Skeletal muscle tissue (tissue), 3 donors: ENCODE measurements at regions not wholly inside any gene's neighbourhood (a gene's known extent, or its start where the extent isn't known, plus 50 kb on each side); places are given as distances from the start of the nearest gene placed in this dataset.

ENCODE experiments used
- H3K27ac ChIP-seq: one replicate; pipeline ENCODE4 v1.7.0; 2013; ENCODE audit warnings: mild to moderate bottlenecking, low read depth, low read length, inconsistent platforms
- H3K27me3 ChIP-seq, 3 donors: one replicate each; pipeline ENCODE4 v1.7.0; 2013; ENCODE audit warnings: low read length in 3 of 3; ENCODE audit not compliant: control insufficient read depth in 3 of 3, insufficient read depth in 3 of 3
- H3K36me3 ChIP-seq, 3 donors: one replicate each; pipeline ENCODE4 v1.7.0; 2013; ENCODE audit warnings: low read length in 3 of 3; ENCODE audit not compliant: control insufficient read depth in 3 of 3, insufficient read depth in 3 of 3
- H3K4me1 ChIP-seq, 3 donors: one replicate each; pipeline ENCODE4 v1.7.0; 2013; ENCODE audit warnings: low read length in 3 of 3, mild to moderate bottlenecking in 3 of 3; ENCODE audit not compliant: control insufficient read depth in 3 of 3, insufficient read depth in 3 of 3
- H3K4me3 ChIP-seq, 3 donors: one replicate each; pipeline ENCODE4 v1.7.0; 2013; ENCODE audit warnings: low read length in 3 of 3
- H3K9ac ChIP-seq, 3 donors: one replicate each; pipeline ENCODE4 v1.7.0; 2013; ENCODE audit warnings: low read length in 3 of 3, mild to moderate bottlenecking in 3 of 3, moderate library complexity in 2 of 3, low read depth in 1 of 3
- H3K9me3 ChIP-seq, 3 donors: one replicate each; pipeline ENCODE4 v1.7.0; 2013; ENCODE audit warnings: low read length in 3 of 3; ENCODE audit not compliant: control insufficient read depth in 3 of 3
- donor health status: Osteomylitis.

GRCh38 chr10:57468894-57469432 lies 798.7 kb downstream of the IPMK start:
- Histone ChIP-seq H3K36me3 (no peaks in the 10 kb centered on the region), H3K4me3 (no peak overlapping the region), H3K27ac (no peak overlapping the region), H3K9ac (no peak overlapping the region), H3K27me3 (no peaks in the 10 kb centered on the region), H3K4me1 (no peaks in the 10 kb centered on the region), H3K9me3 (no peaks in the 10 kb centered on the region)

- no peaks in the 10 kb centered on the region for H3K27me3 ChIP-seq
- H3K9me3 ChIP-seq, result no peaks in the 10 kb centered on the region
- no peak overlapping the region for H3K27ac ChIP-seq
- H3K4me3 ChIP-seq, result no peak overlapping the region
- H3K36me3 ChIP-seq, result no peaks in the 10 kb centered on the region
- no peaks in the 10 kb centered on the region for H3K4me1 ChIP-seq
- no peak overlapping the region for H3K9ac ChIP-seq
Measured at GRCh38 chr10:57465155-57465554, 802.5 kb downstream of the IPMK start.

GRCh38 chr10:57460540-57460939 lies 807.2 kb downstream of the IPMK start:
- Histone ChIP-seq H3K4me1 (no peaks in the 10 kb centered on the region), H3K27ac (no peak overlapping the region), H3K36me3 (no peaks in the 10 kb centered on the region), H3K9me3 (no peaks in the 10 kb centered on the region), H3K27me3 (no peaks in the 10 kb centered on the region), H3K4me3 (no peak overlapping the region), H3K9ac (no peak overlapping the region)

GRCh38 chr10:57457972-57458512 lies 809.7 kb downstream of the IPMK start:
- Histone ChIP-seq H3K9ac (no peak overlapping the region), H3K27ac (no peak overlapping the region), H3K36me3 (no peaks in the 10 kb centered on the region), H3K4me3 (no peak overlapping the region), H3K27me3 (no peaks in the 10 kb centered on the region), H3K4me1 (no peaks in the 10 kb centered on the region), H3K9me3 (no peaks in the 10 kb centered on the region)

- Histone ChIP-seq H3K27ac (no peak overlapping the region), H3K9ac (no peak overlapping the region), H3K4me3 (no peak overlapping the region), H3K4me1 (no peaks in the 10 kb centered on the region), H3K27me3 (no peaks in the 10 kb centered on the region), H3K9me3 (no peaks in the 10 kb centered on the region), H3K36me3 (no peaks in the 10 kb centered on the region)
Measured at GRCh38 chr10:57430376-57430775, 837.3 kb downstream of the IPMK start.

- H3K36me3 ChIP-seq, result no peaks in the 10 kb centered on the region
- no peak overlapping the region for H3K4me3 ChIP-seq
- no peaks in the 10 kb centered on the region for H3K4me1 ChIP-seq
- no peak overlapping the region for H3K9ac ChIP-seq
- no peaks in the 10 kb centered on the region for H3K27me3 ChIP-seq
- H3K27ac ChIP-seq, result no peak overlapping the region
- no peaks in the 10 kb centered on the region for H3K9me3 ChIP-seq
Measured at GRCh38 chr10:57420881-57421280, 846.8 kb downstream of the IPMK start.

GRCh38 chr10:57418476-57418875 lies 849.2 kb downstream of the IPMK start:
- H3K27ac ChIP-seq, result no peak overlapping the region
- H3K27me3 ChIP-seq, result no peaks in the 10 kb centered on the region
- no peak overlapping the region for H3K9ac ChIP-seq
- no peaks in the 10 kb centered on the region for H3K4me1 ChIP-seq
- no peak overlapping the region for H3K4me3 ChIP-seq
- no peaks in the 10 kb centered on the region for H3K36me3 ChIP-seq
- H3K9me3 ChIP-seq, result no peaks in the 10 kb centered on the region

GRCh38 chr10:57395923-57396322 lies 871.8 kb downstream of the IPMK start:
- H3K27ac ChIP-seq, result no peak overlapping the region
- no peaks in the 10 kb centered on the region for H3K4me1 ChIP-seq
- H3K4me3 ChIP-seq, result no peak overlapping the region
- H3K9ac ChIP-seq, result no peak overlapping the region
- H3K36me3 ChIP-seq, result no peaks in the 10 kb centered on the region
- H3K9me3 ChIP-seq, result no peaks in the 10 kb centered on the region
- no peaks in the 10 kb centered on the region for H3K27me3 ChIP-seq

- Histone ChIP-seq H3K9ac (no peak overlapping the region), H3K4me3 (no peak overlapping the region), H3K27me3 (no peaks in the 10 kb centered on the region)
Measured at GRCh38 chr10:57367412-57367811, 900.3 kb downstream of the IPMK start.

GRCh38 chr10:57362811-57363210 lies 904.9 kb downstream of the IPMK start:
- no peak overlapping the region for H3K27ac ChIP-seq
- no peaks in the 10 kb centered on the region for H3K9me3 ChIP-seq
- no peak overlapping the region for H3K4me3 ChIP-seq
- no peaks in the 10 kb centered on the region for H3K36me3 ChIP-seq
- no peaks in the 10 kb centered on the region for H3K27me3 ChIP-seq
- no peaks in the 10 kb centered on the region for H3K4me1 ChIP-seq
- H3K9ac ChIP-seq, result no peak overlapping the region

More at GRCh38 chr10:57367412-57367811, 900.3 kb downstream of the IPMK start:
- H3K4me1 ChIP-seq, result no peaks in the 10 kb centered on the region
- H3K9me3 ChIP-seq, result no peaks in the 10 kb centered on the region
- no peaks in the 10 kb centered on the region for H3K36me3 ChIP-seq
- H3K27ac ChIP-seq, result no peak overlapping the region
